Ascending aorta (tissue), 2 donors: ENCODE measurements at regions not wholly inside any gene's neighbourhood (a gene's known extent, or its start where the extent isn't known, plus 50 kb on each side); places are given as distances from the start of the nearest gene placed in this dataset.

ENCODE experiments used
- DNase-seq, 2 donors: peaks; one replicate each; pipeline ENCODE4 v3.0.0-alpha.2; 2019; ENCODE audit warnings: low spot score in 2 of 2
- H3K27ac ChIP-seq, 2 donors: fragments of 200-600 bp; sonication (generic); one replicate each; pipeline ENCODE4 v1.5.1; 2016 to 2017; ENCODE audit warnings: mild to moderate bottlenecking in 1 of 2
- H3K27me3 ChIP-seq: fragments of 200-600 bp; sonication (generic); one replicate; pipeline ENCODE4 v1.5.1; 2017
- H3K36me3 ChIP-seq, 2 donors: fragments of 200-600 bp; sonication (generic); one replicate each; pipeline ENCODE4 v1.5.1; 2016
- H3K4me1 ChIP-seq, 2 donors: fragments of 200-600 bp; sonication (generic); one replicate each; pipeline ENCODE4 v1.5.1; 2016 to 2017; ENCODE audit warnings: mild to moderate bottlenecking in 1 of 2
- H3K4me3 ChIP-seq, 2 donors: fragments of 200-600 bp; sonication (generic); one replicate each; pipeline ENCODE4 v1.5.1; 2016 to 2017; ENCODE audit warnings: mild to moderate bottlenecking in 1 of 2
- H3K9me3 ChIP-seq, 2 donors: fragments of 200-600 bp; sonication (generic); one replicate each; pipeline ENCODE4 v1.5.1; 2016
- intact Hi-C: fragments of 100-400 bp; cut with DNase I; formaldehyde crosslinking; loops from one replicate; pipeline ENCODE4 v1.15.1; 2023
- TF ChIP-seq, protein P1 (sequence below), 3 experiments: fragments of 200-600 bp in 2 of 3; fragments of 450-650 bp in 1 of 3; sonication (generic) in 2 of 3; IDR thresholded peaks; one replicate each; pipeline ENCODE4 v1.5.1; 2016 to 2019; ENCODE audit warnings: antibody characterized with exemption in 3 of 3, mild to moderate bottlenecking in 1 of 3, moderate library complexity in 1 of 3

DNA sequence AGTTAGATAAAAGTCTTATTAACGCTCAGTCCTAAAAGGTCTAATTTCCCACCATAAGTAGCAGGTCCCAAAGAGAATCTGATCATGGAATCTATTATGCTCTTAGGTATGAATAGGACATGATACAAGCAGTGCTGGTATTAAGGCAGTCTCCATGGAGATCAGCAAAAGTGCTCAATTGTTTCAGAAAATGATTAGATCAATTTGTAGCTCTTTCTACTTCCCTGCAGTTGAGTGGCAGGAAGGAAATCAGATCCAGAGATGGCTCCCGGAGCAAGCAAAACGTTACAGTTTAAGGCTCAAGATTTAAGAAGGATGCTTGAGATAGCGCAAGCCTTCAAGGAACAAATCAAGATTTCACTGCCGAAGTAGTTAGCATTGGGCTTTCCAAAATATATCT is 205.7 kb downstream of the DRD1 start:
- intact Hi-C loops = no loop called here
- H3K27me3 ChIP-seq = no peaks in the 10 kb centered on the region
- no peak overlapping the region for H3K27ac ChIP-seq
- no peaks in the 10 kb centered on the region for H3K36me3 ChIP-seq
- no peaks in the 10 kb centered on the region for H3K4me1 ChIP-seq
- H3K9me3 ChIP-seq = no peaks in the 10 kb centered on the region
- DNase-seq = no peak
- TF ChIP-seq, protein P1, sequence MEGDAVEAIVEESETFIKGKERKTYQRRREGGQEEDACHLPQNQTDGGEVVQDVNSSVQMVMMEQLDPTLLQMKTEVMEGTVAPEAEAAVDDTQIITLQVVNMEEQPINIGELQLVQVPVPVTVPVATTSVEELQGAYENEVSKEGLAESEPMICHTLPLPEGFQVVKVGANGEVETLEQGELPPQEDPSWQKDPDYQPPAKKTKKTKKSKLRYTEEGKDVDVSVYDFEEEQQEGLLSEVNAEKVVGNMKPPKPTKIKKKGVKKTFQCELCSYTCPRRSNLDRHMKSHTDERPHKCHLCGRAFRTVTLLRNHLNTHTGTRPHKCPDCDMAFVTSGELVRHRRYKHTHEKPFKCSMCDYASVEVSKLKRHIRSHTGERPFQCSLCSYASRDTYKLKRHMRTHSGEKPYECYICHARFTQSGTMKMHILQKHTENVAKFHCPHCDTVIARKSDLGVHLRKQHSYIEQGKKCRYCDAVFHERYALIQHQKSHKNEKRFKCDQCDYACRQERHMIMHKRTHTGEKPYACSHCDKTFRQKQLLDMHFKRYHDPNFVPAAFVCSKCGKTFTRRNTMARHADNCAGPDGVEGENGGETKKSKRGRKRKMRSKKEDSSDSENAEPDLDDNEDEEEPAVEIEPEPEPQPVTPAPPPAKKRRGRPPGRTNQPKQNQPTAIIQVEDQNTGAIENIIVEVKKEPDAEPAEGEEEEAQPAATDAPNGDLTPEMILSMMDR (IDR thresholded peaks at IDR 0.05) = no peak
- H3K4me3 ChIP-seq = no peak overlapping the region

- Histone ChIP-seq H3K4me3 (no peak overlapping the region), H3K27me3 (no peaks in the 10 kb centered on the region), H3K27ac (no peak overlapping the region), H3K36me3 (no peaks in the 10 kb centered on the region), H3K9me3 (no peaks in the 10 kb centered on the region), H3K4me1 (no peaks in the 10 kb centered on the region)
- intact Hi-C loops = no loop called here
- DNase-seq = no peak
- TF ChIP-seq, protein P1 (IDR thresholded peaks at IDR 0.05) = no peak
These were observed 207.8 kb downstream of the DRD1 start for GRCh38 chr5:175236176-175236575.

DNA sequence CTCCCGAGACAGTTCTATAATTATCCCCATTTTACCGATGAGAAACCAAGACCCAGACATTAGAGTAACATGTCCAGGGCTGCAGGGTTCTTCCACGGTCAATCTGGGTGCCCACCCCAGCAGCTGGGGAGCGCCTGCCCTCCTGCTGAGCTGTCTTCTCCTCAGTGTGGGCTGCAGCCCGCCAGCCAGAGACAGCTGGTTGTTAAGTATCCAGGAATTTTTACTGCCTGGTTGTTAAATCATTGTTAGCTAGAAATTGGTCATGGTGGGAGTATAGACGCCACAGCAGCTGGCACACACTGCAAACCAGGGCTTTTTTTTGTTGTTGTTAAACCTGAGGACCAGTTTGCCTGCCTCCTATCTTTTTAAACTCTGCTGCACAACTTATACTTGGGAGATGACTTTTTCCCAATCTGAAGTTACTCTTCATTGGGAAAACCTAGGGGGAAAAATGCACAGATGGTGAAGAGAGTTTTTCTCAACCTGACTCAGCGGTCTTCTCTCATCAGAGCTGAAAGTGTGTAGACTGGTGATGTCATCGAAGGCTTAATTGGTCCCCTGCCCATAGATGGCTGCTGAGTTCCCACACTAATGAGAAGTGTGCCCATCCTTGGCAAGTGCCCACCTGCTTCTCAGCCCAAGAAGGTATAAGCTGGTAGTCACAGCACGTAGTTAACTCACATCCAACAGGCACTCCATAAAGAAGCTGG is 208.6 kb downstream of the DRD1 start:
- TF ChIP-seq, protein P1 (IDR thresholded peaks at IDR 0.05) = no peak
- intact Hi-C loops = no loop called here
- Histone ChIP-seq H3K27ac (no peak overlapping the region), H3K4me1 (no peaks in the 10 kb centered on the region), H3K4me3 (no peak overlapping the region), H3K9me3 (no peaks in the 10 kb centered on the region), H3K27me3 (no peaks in the 10 kb centered on the region), H3K36me3 (no peaks in the 10 kb centered on the region)
- DNase-seq = no peak

DNA sequence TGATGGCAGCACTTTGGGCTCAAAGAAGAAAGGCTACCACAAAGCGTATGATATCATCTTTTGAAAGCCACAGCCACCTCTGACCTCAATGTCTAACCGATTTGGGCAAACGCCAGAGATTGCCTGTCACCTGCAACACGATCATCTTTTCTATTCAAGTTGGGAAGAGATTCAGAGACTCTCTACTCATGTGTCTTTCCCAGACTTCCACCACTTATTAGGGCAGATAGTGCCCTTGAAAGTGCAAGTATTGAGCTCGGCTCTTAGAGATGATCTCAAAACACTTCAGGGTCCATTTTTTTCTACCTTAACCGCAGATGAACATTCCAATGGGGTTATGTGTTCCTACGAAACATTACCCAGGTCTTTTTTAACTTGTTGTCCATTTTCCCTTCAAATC is 213.7 kb downstream of the DRD1 start:
- intact Hi-C loops = no loop called here

DNA sequence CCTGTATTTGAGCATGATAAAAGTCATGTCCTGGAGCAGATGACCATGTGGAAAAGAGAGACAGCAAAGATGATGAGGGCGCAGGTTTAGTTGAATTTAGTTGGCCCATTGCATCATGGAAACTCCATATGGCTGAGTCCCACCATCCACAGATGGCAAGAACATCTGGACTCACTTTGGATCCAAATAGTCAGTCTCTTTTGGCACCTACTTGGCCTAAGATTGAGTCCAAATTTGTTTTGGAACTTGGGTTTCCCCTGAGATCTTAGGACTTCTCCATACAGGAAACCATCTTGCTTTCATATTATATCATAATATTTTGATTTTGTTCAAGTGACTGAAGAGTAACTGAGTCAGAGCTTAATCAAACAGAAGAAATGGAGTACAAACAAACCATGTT is 217.5 kb downstream of the DRD1 start:
- H3K9me3 ChIP-seq = no peaks in the 10 kb centered on the region
- no peak for DNase-seq
- no peaks in the 10 kb centered on the region for H3K27me3 ChIP-seq
- intact Hi-C loops = no loop called here
- TF ChIP-seq, protein P1 (IDR thresholded peaks at IDR 0.05) = no peak
- H3K4me3 ChIP-seq = no peak overlapping the region
- no peaks in the 10 kb centered on the region for H3K4me1 ChIP-seq
- H3K36me3 ChIP-seq = no peaks in the 10 kb centered on the region
- no peak overlapping the region for H3K27ac ChIP-seq

More for the DNA sequence above, 213.7 kb downstream of the DRD1 start:
- no peaks in the 10 kb centered on the region for H3K9me3 ChIP-seq
- H3K27me3 ChIP-seq = no peaks in the 10 kb centered on the region
- H3K36me3 ChIP-seq = no peaks in the 10 kb centered on the region
- TF ChIP-seq, protein P1 (IDR thresholded peaks at IDR 0.05) = no peak
- no peak overlapping the region for H3K4me3 ChIP-seq
- no peaks in the 10 kb centered on the region for H3K4me1 ChIP-seq
- no peak for DNase-seq
- no peak overlapping the region for H3K27ac ChIP-seq

DNA sequence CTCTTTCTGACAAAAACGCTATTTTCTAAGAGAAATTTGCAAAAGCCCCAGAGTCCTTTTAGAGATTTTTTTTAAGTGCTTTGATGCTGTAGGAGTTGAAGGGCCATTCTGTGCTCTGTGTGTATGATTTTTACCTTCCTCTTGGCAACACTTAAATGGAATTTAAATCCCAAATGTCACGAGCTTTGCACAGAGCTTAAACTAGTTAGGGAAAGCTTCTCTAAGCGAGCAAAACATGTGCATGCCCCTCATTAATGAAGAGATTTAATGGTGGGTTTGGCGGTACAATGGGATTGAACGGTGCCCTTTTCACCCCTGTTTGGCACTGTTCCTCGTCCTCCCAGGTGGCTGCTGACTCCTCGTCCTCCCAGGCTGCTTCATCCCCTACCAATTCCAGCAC is 220.7 kb downstream of the DRD1 start:
- H3K4me1 ChIP-seq = peaks cover 0 to 12% of the 10 kb centered on the region in 2 donors
- intact Hi-C loops = no loop called here
- H3K27ac ChIP-seq = no peak overlapping the region
- no peaks in the 10 kb centered on the region for H3K9me3 ChIP-seq
- H3K4me3 ChIP-seq = no peak overlapping the region
- DNase-seq = no peak
- TF ChIP-seq, protein P1 (IDR thresholded peaks at IDR 0.05) = no peak
- no peaks in the 10 kb centered on the region for H3K36me3 ChIP-seq
- no peaks in the 10 kb centered on the region for H3K27me3 ChIP-seq
